ENCODE measurements at regions not wholly inside any gene's neighbourhood (a gene's known extent, or its start where the extent isn't known, plus 50 kb on each side); places are given as distances from the start of the nearest gene placed in this dataset.

DNA sequence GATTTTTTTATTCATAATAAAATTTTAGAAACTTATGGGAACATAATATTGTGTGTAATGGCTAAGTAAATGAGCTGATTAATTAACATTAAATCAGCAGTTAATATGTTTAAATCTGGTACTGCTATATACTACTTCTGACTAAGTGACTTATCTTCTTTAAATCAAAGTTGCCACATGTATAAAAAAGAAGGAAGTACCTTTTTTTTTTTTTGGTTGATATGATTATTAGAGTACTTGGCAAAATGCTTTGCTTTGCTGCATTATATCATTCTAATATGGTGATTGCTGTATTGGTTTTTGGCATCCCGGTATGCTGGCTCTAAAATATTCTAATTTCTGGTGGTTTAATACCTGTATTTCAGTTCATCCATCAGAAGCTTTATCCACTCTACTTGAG, 319.1 kb upstream of the RGS6 start:
- no peaks in the 10 kb centered on the region for H3K9me2 ChIP-seq (replicated peaks; ENCODE audit: insufficient read depth, low read length)
- no peak overlapping the region for H3K4me2 ChIP-seq (ENCODE audit: low read depth, low read length, poor library complexity, severe bottlenecking)
- no peak overlapping the region for H3K27ac ChIP-seq (ENCODE audit: low read depth, low read length)
- no peak for TF ChIP-seq EZH2phosphoT487 (conservative IDR thresholded peaks at IDR 0.05; ENCODE audit: low read length)
- TF ChIP-seq, protein P1, sequence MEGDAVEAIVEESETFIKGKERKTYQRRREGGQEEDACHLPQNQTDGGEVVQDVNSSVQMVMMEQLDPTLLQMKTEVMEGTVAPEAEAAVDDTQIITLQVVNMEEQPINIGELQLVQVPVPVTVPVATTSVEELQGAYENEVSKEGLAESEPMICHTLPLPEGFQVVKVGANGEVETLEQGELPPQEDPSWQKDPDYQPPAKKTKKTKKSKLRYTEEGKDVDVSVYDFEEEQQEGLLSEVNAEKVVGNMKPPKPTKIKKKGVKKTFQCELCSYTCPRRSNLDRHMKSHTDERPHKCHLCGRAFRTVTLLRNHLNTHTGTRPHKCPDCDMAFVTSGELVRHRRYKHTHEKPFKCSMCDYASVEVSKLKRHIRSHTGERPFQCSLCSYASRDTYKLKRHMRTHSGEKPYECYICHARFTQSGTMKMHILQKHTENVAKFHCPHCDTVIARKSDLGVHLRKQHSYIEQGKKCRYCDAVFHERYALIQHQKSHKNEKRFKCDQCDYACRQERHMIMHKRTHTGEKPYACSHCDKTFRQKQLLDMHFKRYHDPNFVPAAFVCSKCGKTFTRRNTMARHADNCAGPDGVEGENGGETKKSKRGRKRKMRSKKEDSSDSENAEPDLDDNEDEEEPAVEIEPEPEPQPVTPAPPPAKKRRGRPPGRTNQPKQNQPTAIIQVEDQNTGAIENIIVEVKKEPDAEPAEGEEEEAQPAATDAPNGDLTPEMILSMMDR (IDR thresholded peaks at IDR 0.05; ENCODE audit: insufficient read depth, low read length, poor library complexity, severe bottlenecking) = no peak
- H3K4me3 ChIP-seq (ENCODE audit: insufficient read depth, low read length, poor library complexity, severe bottlenecking) = no peak overlapping the region
- H4K20me1 ChIP-seq (ENCODE audit: low read depth, low read length) = no peaks in the 10 kb centered on the region
- no peaks in the 10 kb centered on the region for H3K9me3 ChIP-seq (ENCODE audit: insufficient read depth, low read length)
- H3K79me2 ChIP-seq (ENCODE audit: insufficient read depth, low read length) = no peaks in the 10 kb centered on the region
- H3K36me3 ChIP-seq (ENCODE audit: low read length) = no peaks in the 10 kb centered on the region
- H3K27me3 ChIP-seq (ENCODE audit: low read length) = no peaks in the 10 kb centered on the region
- H3K9ac ChIP-seq (ENCODE audit: low read length) = no peak overlapping the region
- H2AFZ ChIP-seq (ENCODE audit: low read depth, low read length, severe bottlenecking) = no peak overlapping the region
- H3F3A ChIP-seq (ENCODE audit: insufficient read depth) = 0 out of 2 replicates have a peak, but pooled peaks cover 6% of the 10 kb centered on the region

DNA sequence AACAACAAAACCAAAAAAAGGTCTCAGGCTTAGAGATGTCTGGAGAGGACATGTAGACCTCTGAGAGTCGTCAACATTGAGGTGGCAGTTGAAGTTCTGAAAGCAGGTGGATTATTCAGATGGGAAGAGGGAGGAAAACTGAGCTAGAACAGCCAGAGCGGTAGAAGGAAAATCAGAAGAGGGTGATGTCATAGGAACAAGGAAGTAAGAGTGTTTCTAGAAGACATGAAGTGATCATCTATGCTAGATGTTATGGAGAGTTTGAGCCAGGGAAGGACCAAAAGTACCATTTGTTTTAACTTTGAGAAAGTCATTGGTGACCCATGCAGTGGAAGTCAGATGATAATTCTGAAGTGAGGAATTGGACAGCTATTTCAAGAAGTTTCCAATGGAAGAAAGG, 316.2 kb upstream of the RGS6 start:
- Histone ChIP-seq H3F3A (ENCODE audit: insufficient read depth) (no peaks in the 10 kb centered on the region), H3K9ac (ENCODE audit: low read length) (no peak overlapping the region), H2AFZ (ENCODE audit: low read depth, low read length, severe bottlenecking) (no peak overlapping the region), H3K4me2 (ENCODE audit: low read depth, low read length, poor library complexity, severe bottlenecking) (no peak overlapping the region), H3K27me3 (ENCODE audit: low read length) (no peaks in the 10 kb centered on the region), H3K9me2 (replicated peaks; ENCODE audit: insufficient read depth, low read length) (no peaks in the 10 kb centered on the region), H4K20me1 (ENCODE audit: low read depth, low read length) (no peaks in the 10 kb centered on the region), H3K4me3 (ENCODE audit: insufficient read depth, low read length, poor library complexity, severe bottlenecking) (no peak overlapping the region), H3K36me3 (ENCODE audit: low read length) (no peaks in the 10 kb centered on the region; the same call in 1 of the 2 replicates), H3K9me3 (ENCODE audit: insufficient read depth, low read length) (no peaks in the 10 kb centered on the region), H3K79me2 (ENCODE audit: insufficient read depth, low read length) (no peaks in the 10 kb centered on the region), H3K27ac (ENCODE audit: low read depth, low read length) (no peak overlapping the region)
- TF ChIP-seq, protein P1 (IDR thresholded peaks at IDR 0.05; ENCODE audit: insufficient read depth, low read length, poor library complexity, severe bottlenecking) = no peak
- no peak for TF ChIP-seq EZH2phosphoT487 (conservative IDR thresholded peaks at IDR 0.05; ENCODE audit: low read length)

DNA sequence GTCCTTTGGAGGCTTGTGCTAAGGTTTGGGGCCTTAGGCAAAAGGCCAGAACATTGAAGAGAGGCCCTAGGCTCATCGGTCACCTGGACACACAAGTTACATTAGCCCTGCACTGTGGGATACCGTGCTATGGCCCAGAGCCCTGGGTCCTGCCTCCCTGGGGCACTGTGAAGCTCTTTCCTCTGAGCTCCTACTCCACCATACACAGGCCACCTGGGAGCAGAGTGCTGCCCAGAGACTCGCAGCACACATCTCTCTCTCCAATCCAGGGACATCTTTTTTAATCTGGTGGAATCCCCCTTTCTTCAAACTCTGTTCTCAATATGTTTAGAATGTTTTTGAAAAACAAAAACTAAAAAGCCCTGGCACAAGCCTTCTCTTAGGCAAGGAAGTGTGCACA, 314.2 kb upstream of the RGS6 start:
- no peaks in the 10 kb centered on the region for H3K9me3 ChIP-seq (ENCODE audit: insufficient read depth, low read length)
- H2AFZ ChIP-seq (ENCODE audit: low read depth, low read length, severe bottlenecking) = no peak overlapping the region
- no peak overlapping the region for H3K4me2 ChIP-seq (ENCODE audit: low read depth, low read length, poor library complexity, severe bottlenecking)
- H3F3A ChIP-seq (ENCODE audit: insufficient read depth) = no peaks in the 10 kb centered on the region
- no peak overlapping the region for H3K4me3 ChIP-seq (ENCODE audit: insufficient read depth, low read length, poor library complexity, severe bottlenecking)
- no peaks in the 10 kb centered on the region for H4K20me1 ChIP-seq (ENCODE audit: low read depth, low read length)
- no peaks in the 10 kb centered on the region; the same call in 1 of the 2 replicates for H3K36me3 ChIP-seq (ENCODE audit: low read length)
- no peaks in the 10 kb centered on the region for H3K79me2 ChIP-seq (ENCODE audit: insufficient read depth, low read length)
- TF ChIP-seq, protein P1 (IDR thresholded peaks at IDR 0.05; ENCODE audit: insufficient read depth, low read length, poor library complexity, severe bottlenecking) = no peak
- no peak for TF ChIP-seq EZH2phosphoT487 (conservative IDR thresholded peaks at IDR 0.05; ENCODE audit: low read length)
- H3K9me2 ChIP-seq (replicated peaks; ENCODE audit: insufficient read depth, low read length) = no peaks in the 10 kb centered on the region
- H3K27me3 ChIP-seq (ENCODE audit: low read length) = no peaks in the 10 kb centered on the region
- H3K27ac ChIP-seq (ENCODE audit: low read depth, low read length) = no peak overlapping the region
- no peak overlapping the region for H3K9ac ChIP-seq (ENCODE audit: low read length)

All from SU-DHL-6 (cell line).